H1 (cell line): ENCODE measurements at regions not wholly inside any gene's neighbourhood (a gene's known extent, or its start where the extent isn't known, plus 50 kb on each side); places are given as distances from the start of the nearest gene placed in this dataset.

ENCODE experiments used
- CTCF ChIA-PET: fragments of 300-600 bp; sonication (Branson Sonifier 250); formaldehyde crosslinking; loops from one replicate; lab custom pipeline; 2021; ENCODE audit not compliant: partially characterized antibody; lab: Charles Lee
- POLR2A ChIA-PET: fragments of 300-600 bp; sonication (Branson Sonifier 250); formaldehyde crosslinking; loops from one replicate; lab custom pipeline; 2021; ENCODE audit warnings: inconsistent platforms; ENCODE audit not compliant: partially characterized antibody; lab: Charles Lee
- DNase-seq, 2 experiments: peaks; one replicate each; pipeline versions ENCODE4 v3.0.0 to v3.0.0-alpha.2; 2010 to 2022; ENCODE audit warnings: low spot score in 2 of 2, low read depth in 1 of 2, mixed read lengths in 1 of 2
- FAIRE-seq: peaks from 2 replicates; lab custom pipeline; 2011; peaks lifted over from hg19 to GRCh38; lab: Jason Lieb, UNC
- H2AFZ ChIP-seq: 2 replicates; pipeline ENCODE4 v1.8.1; 2012; ENCODE audit warnings: low read length, inconsistent platforms
- H2AK5ac ChIP-seq: 2 replicates; pipeline ENCODE4 v1.6.1; 2013; ENCODE audit warnings: low read depth, low read length
- H2BK120ac ChIP-seq: replicated peaks from 2 replicates; pipeline ENCODE3; 2013; ENCODE audit warnings: low read depth, low read length, inconsistent platforms
- H2BK12ac ChIP-seq: 2 replicates; pipeline ENCODE4 v1.6.1; 2013; ENCODE audit warnings: low read depth, low read length
- H2BK15ac ChIP-seq: 2 replicates; pipeline ENCODE4 v1.6.1; 2013; ENCODE audit warnings: low read length
- H2BK20ac ChIP-seq: 2 replicates; pipeline ENCODE4 v1.6.1; 2013; ENCODE audit warnings: low read length
- H2BK5ac ChIP-seq: 2 replicates; pipeline ENCODE4 v1.6.1; 2013; ENCODE audit warnings: low read depth, low read length
- H3K14ac ChIP-seq: 2 replicates; pipeline ENCODE4 v1.6.1; 2013; ENCODE audit warnings: inconsistent platforms; ENCODE audit not compliant: insufficient read length
- H3K18ac ChIP-seq: 2 replicates; pipeline ENCODE4 v1.6.1; 2013; ENCODE audit warnings: low read length; ENCODE audit errors: extremely low read depth
- H3K23ac ChIP-seq: 2 replicates; pipeline ENCODE4 v1.6.1; 2013; ENCODE audit warnings: inconsistent platforms; ENCODE audit not compliant: insufficient read length
- H3K23me2 ChIP-seq: 2 replicates; pipeline ENCODE4 v1.6.1; 2013; ENCODE audit warnings: low read depth, low read length
- H3K27ac ChIP-seq: 2 replicates; pipeline ENCODE4 v1.6.1; 2011; ENCODE audit warnings: low read depth, low read length, inconsistent platforms
- H3K27me3 ChIP-seq, 4 experiments: replicated peaks in 1 of 4; 1 replicate in 1 of 4; 2 replicates in 3 of 4; pipeline versions ENCODE4 v1.6.1 to v1.8.1; 2011 to 2013; ENCODE audit warnings: low read length in 3 of 4, mild to moderate bottlenecking in 3 of 4, inconsistent platforms in 2 of 4, mixed read lengths in 2 of 4, moderate library complexity in 1 of 4; ENCODE audit not compliant: control insufficient read depth in 3 of 4, insufficient read depth in 3 of 4; ENCODE audit errors: extremely low read depth in 1 of 4
- H3K36me3 ChIP-seq, 4 experiments: 2 replicates each; pipeline versions ENCODE4 v1.6.1 to v1.8.1; 2011 to 2013; ENCODE audit warnings: mild to moderate bottlenecking in 4 of 4, low read length in 3 of 4, moderate library complexity in 2 of 4, control low read depth in 1 of 4, inconsistent platforms in 1 of 4; ENCODE audit not compliant: insufficient read depth in 4 of 4, control insufficient read depth in 2 of 4
- H3K4ac ChIP-seq: replicated peaks from 2 replicates; pipeline ENCODE3; 2013; ENCODE audit warnings: low read length, low read depth, mixed read lengths, inconsistent platforms; ENCODE audit not compliant: insufficient read length
- H3K4me1 ChIP-seq, 4 experiments: replicated peaks in 1 of 4; 1 replicate in 1 of 4; 2 replicates in 3 of 4; pipeline versions ENCODE4 v1.6.1 to v1.8.1; 2011 to 2013; ENCODE audit warnings: low read length in 3 of 4, inconsistent platforms in 2 of 4, mixed read lengths in 1 of 4; ENCODE audit not compliant: insufficient read depth in 4 of 4, control insufficient read depth in 3 of 4
- H3K4me2 ChIP-seq, 2 experiments: 2 replicates each; pipeline versions ENCODE4 v1.6.1 to v1.8.1; 2011 to 2013; ENCODE audit warnings: low read depth in 2 of 2, low read length in 2 of 2, control low read depth in 1 of 2, inconsistent platforms in 1 of 2, mild to moderate bottlenecking in 1 of 2; ENCODE audit not compliant: insufficient read depth in 1 of 2
- H3K4me3 ChIP-seq, 4 experiments: fragments of 200-600, 300-600 bp in 1 of 4; sonication (generic), shearing (Covaris generic), sonication (Bioruptor Twin) in 1 of 4; 2 replicates each; pipeline versions ENCODE4 v1.5.1 to v1.8.1; 2011 to 2016; ENCODE audit warnings: low read length in 4 of 4, low read depth in 3 of 4, control low read depth in 2 of 4, inconsistent platforms in 2 of 4, mild to moderate bottlenecking in 2 of 4, mixed read lengths in 1 of 4, moderate library complexity in 1 of 4; ENCODE audit not compliant: insufficient read depth in 2 of 4; ENCODE audit errors: extremely low read depth in 1 of 4
- H3K56ac ChIP-seq: replicated peaks from 2 replicates; pipeline ENCODE3; 2013; ENCODE audit warnings: low read depth, mild to moderate bottlenecking, mixed read lengths, low read length, inconsistent platforms; ENCODE audit not compliant: insufficient read length
- H3K79me1 ChIP-seq: 2 replicates; pipeline ENCODE4 v1.6.1; 2013; ENCODE audit warnings: low read depth, low read length, control low read depth
- H3K79me2 ChIP-seq, 2 experiments: 2 replicates each; pipeline versions ENCODE4 v1.6.1 to v1.8.1; 2012 to 2013; ENCODE audit warnings: low read length in 2 of 2, mild to moderate bottlenecking in 2 of 2, inconsistent platforms in 1 of 2; ENCODE audit not compliant: insufficient read depth in 2 of 2, control insufficient read depth in 1 of 2
- H3K9ac ChIP-seq, 4 experiments: replicated peaks in 1 of 4; 1 replicate in 1 of 4; 2 replicates in 3 of 4; pipeline versions ENCODE4 v1.6.1 to v1.8.1; 2011 to 2013; ENCODE audit warnings: low read depth in 3 of 4, low read length in 3 of 4, control low read depth in 2 of 4, mild to moderate bottlenecking in 2 of 4, moderate library complexity in 2 of 4, inconsistent platforms in 1 of 4; ENCODE audit errors: extremely low read depth in 1 of 4
- H3K9me3 ChIP-seq, 2 experiments: 2 replicates each; pipeline versions ENCODE4 v1.6.1 to v1.8.1; 2012 to 2013; ENCODE audit warnings: mild to moderate bottlenecking in 2 of 2, moderate library complexity in 2 of 2, control low read depth in 1 of 2, inconsistent platforms in 1 of 2, low read depth in 1 of 2, low read length in 1 of 2, mixed read lengths in 1 of 2; ENCODE audit not compliant: insufficient read depth in 2 of 2
- H4K20me1 ChIP-seq, 2 experiments: replicated peaks in 1 of 2; 2 replicates each; pipeline versions ENCODE3 to v1.8.1; 2011 to 2013; ENCODE audit warnings: inconsistent platforms in 2 of 2, low read length in 2 of 2, mild to moderate bottlenecking in 1 of 2; ENCODE audit not compliant: insufficient read depth in 2 of 2, control insufficient read depth in 1 of 2
- H4K5ac ChIP-seq: 2 replicates; pipeline ENCODE4 v1.6.1; 2013; ENCODE audit warnings: low read length, low read depth, mixed read lengths, inconsistent platforms; ENCODE audit not compliant: insufficient read length
- H4K8ac ChIP-seq: 2 replicates; pipeline ENCODE4 v1.8.0; 2013; ENCODE audit warnings: mild to moderate bottlenecking, moderate library complexity, low read length, inconsistent platforms; ENCODE audit not compliant: insufficient read depth; ENCODE audit errors: extremely low read depth
- H4K91ac ChIP-seq: replicated peaks from 2 replicates; pipeline ENCODE3; 2013; ENCODE audit warnings: low read length, mixed read lengths, inconsistent platforms; ENCODE audit not compliant: insufficient read length
- POLR2AphosphoS5 ChIP-seq: IDR thresholded peaks from 2 replicates; pipeline ENCODE4 v1.6.1; 2011; ENCODE audit warnings: low read depth, low read length
- ZNF274 ChIP-seq: IDR thresholded peaks from 2 replicates; pipeline ENCODE4 v1.7.0; 2012; ENCODE audit warnings: low read length, borderline replicate concordance; ENCODE audit errors: extremely low read depth
- WGBS, 2 experiments: shearing (Covaris generic) in 1 of 2; methylation state at CpG; one replicate each; pipeline versions ENCODE4 v1.1.6 to v1.1.7; 2013 to 2015; ENCODE audit warnings: low lambda C conversion rate in 2 of 2, mixed read lengths in 2 of 2, inconsistent platforms in 1 of 2, low coverage in 1 of 2, missing lambda C conversion rate in 1 of 2; ENCODE audit not compliant: insufficient replicate concordance in 2 of 2, insufficient coverage in 1 of 2, insufficient read length in 1 of 2; ENCODE audit errors: extremely low coverage in 1 of 2, missing lambda C conversion rate in 1 of 2; 5-methylcytosine and 5-hydroxymethylcytosine counted together

DNA sequence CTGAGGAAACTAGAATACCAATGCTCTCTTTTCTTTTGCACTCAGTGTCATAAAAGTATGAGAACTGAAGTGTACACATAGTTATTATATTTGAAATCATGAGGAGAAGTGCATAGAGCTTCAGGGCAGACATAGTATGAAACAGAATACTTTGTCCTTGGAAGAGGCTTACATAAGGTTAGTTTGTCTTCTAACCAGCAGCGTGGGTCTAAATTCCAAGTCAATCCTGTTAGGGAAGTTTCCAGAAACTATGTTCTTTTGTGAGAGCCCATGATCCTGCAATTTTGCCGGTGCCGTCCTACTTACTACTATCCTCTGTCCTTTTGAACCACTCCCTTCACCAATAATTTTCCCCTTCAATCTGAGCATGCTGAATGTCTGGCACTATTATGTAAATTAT, 156.2 kb downstream of the PABPC4L start:
- no peak overlapping the region for H4K8ac ChIP-seq
- whole genome bisulfite sequencing, 2 experiments, result 95% methylated on average over 3 of the region's 3 CpGs; no CpG with 5 or more reads in 1 of the 2 experiments
- H2BK12ac ChIP-seq, result no peak overlapping the region
- ChIA-PET POLR2A (no interaction called here), CTCF (no interaction called here)
- DNase-seq (no peak), FAIRE-seq (no peak)
- no peaks in the 10 kb centered on the region for H3K36me3 ChIP-seq
- no peaks in the 10 kb centered on the region for H3K9me3 ChIP-seq
- no peak overlapping the region for H2BK20ac ChIP-seq
- no peak overlapping the region for H3K56ac ChIP-seq
- H3K27ac ChIP-seq, result no peak overlapping the region
- no peaks in the 10 kb centered on the region for H3K79me1 ChIP-seq
- H3K4me3 ChIP-seq, result no peak overlapping the region
- H3K18ac ChIP-seq, result no peak overlapping the region
- H3K23ac ChIP-seq, result no peak overlapping the region
- no peak overlapping the region for H4K91ac ChIP-seq
- no peak overlapping the region for H3K14ac ChIP-seq
- no peak overlapping the region for H2BK15ac ChIP-seq
- no peaks in the 10 kb centered on the region for H3K79me2 ChIP-seq
- H3K27me3 ChIP-seq, result no peaks in the 10 kb centered on the region
- no peaks in the 10 kb centered on the region for H4K20me1 ChIP-seq
- no peak overlapping the region for H2AFZ ChIP-seq
- H4K5ac ChIP-seq, result no peak overlapping the region
- H3K4me1 ChIP-seq, result no peaks in the 10 kb centered on the region
- H3K9ac ChIP-seq, result no peak overlapping the region
- no peak overlapping the region for H2BK5ac ChIP-seq
- no peaks in the 10 kb centered on the region for H3K23me2 ChIP-seq
- H3K4ac ChIP-seq, result no peak overlapping the region
- no peak overlapping the region for H3K4me2 ChIP-seq
- H2AK5ac ChIP-seq, result no peak overlapping the region
- H2BK120ac ChIP-seq, result no peak overlapping the region
- TF ChIP-seq ZNF274, result no peak
- no peak for TF ChIP-seq POLR2AphosphoS5
